GM23248 (cell line): ENCODE measurements at regions not wholly inside any gene's neighbourhood (a gene's known extent, or its start where the extent isn't known, plus 50 kb on each side); places are given as distances from the start of the nearest gene placed in this dataset.

Source experiments
- DNase-seq: peaks from one replicate; pipeline ENCODE4 v3.0.0-alpha.2; 2015
- H2AFZ ChIP-seq: fragments of 200-600 bp; sonication (generic); 2 replicates; pipeline ENCODE4 v1.6.1; 2016; ENCODE audit warnings: antibody characterized with exemption
- H3F3A ChIP-seq: fragments of 200-600 bp; sonication (generic); 2 replicates; pipeline ENCODE4 v1.6.1; 2016; ENCODE audit warnings: mild to moderate bottlenecking, antibody characterized with exemption, mixed run types; ENCODE audit not compliant: insufficient read depth
- H3K27ac ChIP-seq: fragments of 200-600 bp; sonication (generic); 2 replicates; pipeline ENCODE4 v1.5.1; 2016; ENCODE audit warnings: mild to moderate bottlenecking
- H3K27me3 ChIP-seq: fragments of 200-600 bp; sonication (generic); replicated peaks from 2 replicates; pipeline ENCODE4 v1.6.1; 2016; ENCODE audit warnings: mild to moderate bottlenecking; ENCODE audit not compliant: insufficient read depth
- H3K36me3 ChIP-seq: fragments of 200-600 bp; sonication (generic); 2 replicates; pipeline ENCODE4 v1.6.1; 2016; ENCODE audit warnings: low read depth, mild to moderate bottlenecking
- H3K4me1 ChIP-seq: fragments of 200-600 bp; sonication (generic); 2 replicates; pipeline ENCODE4 v1.6.1; 2016; ENCODE audit warnings: mild to moderate bottlenecking; ENCODE audit not compliant: insufficient read depth
- H3K4me2 ChIP-seq: fragments of 200-600 bp; sonication (generic); one replicate; pipeline ENCODE4 v1.6.1; 2016; ENCODE audit warnings: mild to moderate bottlenecking; ENCODE audit not compliant: unreplicated experiment
- H3K4me3 ChIP-seq: fragments of 200-600 bp; sonication (generic); 2 replicates; pipeline ENCODE4 v1.5.1; 2016; ENCODE audit warnings: mild to moderate bottlenecking
- H3K79me2 ChIP-seq: fragments of 200-600 bp; sonication (generic); 2 replicates; pipeline ENCODE4 v1.6.1; 2016; ENCODE audit warnings: mild to moderate bottlenecking; ENCODE audit not compliant: insufficient read depth
- H3K9ac ChIP-seq: fragments of 200-600 bp; sonication (generic); 2 replicates; pipeline ENCODE4 v1.6.1; 2016; ENCODE audit warnings: mild to moderate bottlenecking
- H3K9me2 ChIP-seq: fragments of 200-600 bp; sonication (generic); 2 replicates; pipeline ENCODE4 v1.6.1; 2016; ENCODE audit warnings: mixed run types, mild to moderate bottlenecking, moderate library complexity; ENCODE audit not compliant: insufficient read depth
- H3K9me3 ChIP-seq: fragments of 200-600 bp; sonication (generic); one replicate; pipeline ENCODE4 v1.6.1; 2017; ENCODE audit warnings: low read depth
- H4K20me1 ChIP-seq: fragments of 200-600 bp; sonication (generic); 2 replicates; pipeline ENCODE4 v1.6.0; 2016; ENCODE audit not compliant: insufficient read depth
- EZH2 ChIP-seq: fragments of 200-600 bp; sonication (generic); IDR thresholded peaks from 2 replicates; pipeline ENCODE4 v1.6.1; 2018; ENCODE audit warnings: antibody characterized with exemption, mild to moderate bottlenecking; ENCODE audit not compliant: insufficient read depth, poor library complexity, severe bottlenecking
- EZH2phosphoT487 ChIP-seq: fragments of 200-600 bp; sonication (generic); IDR thresholded peaks from 2 replicates; pipeline ENCODE4 v1.6.1; 2018; ENCODE audit warnings: antibody characterized with exemption, moderate library complexity, mild to moderate bottlenecking, low read depth; ENCODE audit not compliant: insufficient read depth
- WGBS, 2 experiments: methylation state at CpG; one replicate each; pipeline ENCODE4 v1.1.6; 2015 to 2017; ENCODE audit warnings: low lambda C conversion rate in 2 of 2, low coverage in 1 of 2; ENCODE audit errors: missing lambda C conversion rate in 2 of 2; 5-methylcytosine and 5-hydroxymethylcytosine counted together
- in situ Hi-C: fragments of 300-500 bp; cut with MboI; formaldehyde crosslinking; loops from 2 replicates; pipeline ENCODE4 v1.15.0; 2020

DNA sequence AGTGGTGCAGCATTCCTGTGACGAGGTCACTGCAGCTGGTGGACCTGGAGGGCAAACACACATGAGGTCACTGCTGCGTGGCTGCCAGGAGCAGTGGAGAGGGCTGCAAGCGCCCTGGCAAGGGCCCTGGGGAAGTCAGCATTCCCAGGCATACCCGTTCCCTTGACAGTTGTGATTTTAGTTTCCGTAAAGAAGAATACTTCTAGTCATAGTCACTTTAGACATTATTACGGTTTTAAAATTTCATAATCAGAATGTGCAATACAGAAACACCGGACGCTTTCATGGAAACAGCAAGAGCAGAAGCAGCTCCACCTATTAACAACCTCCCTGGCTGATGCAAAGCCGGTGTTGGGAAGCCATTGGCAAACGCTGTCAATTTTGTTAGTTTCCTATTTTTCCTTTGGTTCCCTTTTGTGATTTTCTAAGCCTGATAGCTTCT lies 129.8 kb downstream of the GADD45G start:
- Histone ChIP-seq H3K9ac (no peak overlapping the region), H3K9me2 (no peaks in the 10 kb centered on the region), H4K20me1 (no peaks in the 10 kb centered on the region), H3K36me3 (no peaks in the 10 kb centered on the region), H3K79me2 (no peaks in the 10 kb centered on the region), H3K9me3 (no peaks in the 10 kb centered on the region), H2AFZ (no peak overlapping the region), H3K27ac (no peak overlapping the region), H3K4me2 (no peak overlapping the region), H3F3A (no peaks in the 10 kb centered on the region), H3K4me3 (no peak overlapping the region), H3K4me1 (no peaks in the 10 kb centered on the region), H3K27me3 (no peaks in the 10 kb centered on the region)
- TF ChIP-seq EZH2phosphoT487: no peak
- DNase-seq: no peak
- WGBS, 2 experiments: 34 to 46% methylated on average over 10 of the region's 10 CpGs
- in situ Hi-C loops: no loop called here

DNA sequence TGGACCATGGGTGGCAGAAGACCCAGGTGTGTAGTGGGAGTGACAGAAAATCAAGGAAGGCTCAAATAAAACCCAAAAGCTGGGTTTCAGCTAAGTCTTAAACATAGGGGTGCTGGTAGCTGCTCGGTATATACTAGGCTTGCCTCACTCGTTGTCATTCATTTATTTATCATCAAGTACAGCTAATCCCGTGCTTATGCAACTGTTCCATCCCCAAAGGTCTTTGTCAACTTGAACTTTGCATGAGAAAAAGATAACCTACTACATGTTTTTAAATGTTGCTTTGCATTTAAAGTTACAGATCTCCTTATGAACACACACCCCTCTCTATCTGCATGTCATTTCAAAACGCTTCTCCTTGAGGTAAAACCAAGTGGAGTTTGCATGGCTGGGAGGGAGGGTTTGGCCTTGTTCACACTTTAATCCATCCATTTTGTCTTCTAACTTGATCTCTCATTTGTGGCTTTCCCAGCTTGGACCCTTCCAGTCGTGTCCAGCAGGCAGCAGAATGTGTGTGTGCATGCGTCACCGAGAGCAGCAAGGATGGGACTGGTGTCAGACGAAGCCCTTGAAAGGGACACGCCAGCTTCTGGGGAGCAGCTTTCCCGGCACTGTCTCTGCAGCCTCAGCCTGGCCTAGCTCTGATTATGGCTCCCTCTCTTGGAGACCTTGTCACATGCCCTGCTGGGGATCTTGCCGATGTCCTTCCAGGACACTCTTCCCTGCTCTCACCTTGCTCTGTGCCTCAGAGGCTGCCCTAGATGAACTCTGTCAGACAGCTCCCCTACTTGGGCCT lies 133.5 kb downstream of the GADD45G start:
- no peak overlapping the region for H3K4me2 ChIP-seq
- no peaks in the 10 kb centered on the region for H4K20me1 ChIP-seq
- no peak for DNase-seq
- H3K4me3 ChIP-seq: no peak overlapping the region
- no peak overlapping the region for H3K9ac ChIP-seq
- H3K4me1 ChIP-seq: no peaks in the 10 kb centered on the region
- no peak for TF ChIP-seq EZH2phosphoT487
- TF ChIP-seq EZH2: no peak
- no peak overlapping the region for H3K27ac ChIP-seq
- H2AFZ ChIP-seq: no peak overlapping the region
- no peaks in the 10 kb centered on the region for H3F3A ChIP-seq
- in situ Hi-C loops: no loop called here
- no peaks in the 10 kb centered on the region for H3K9me2 ChIP-seq
- H3K9me3 ChIP-seq: no peaks in the 10 kb centered on the region
- no peaks in the 10 kb centered on the region for H3K79me2 ChIP-seq
- no peaks in the 10 kb centered on the region for H3K27me3 ChIP-seq
- no peaks in the 10 kb centered on the region for H3K36me3 ChIP-seq
- WGBS, 2 experiments: 58 to 59% methylated on average over 11 of the region's 11 CpGs

DNA sequence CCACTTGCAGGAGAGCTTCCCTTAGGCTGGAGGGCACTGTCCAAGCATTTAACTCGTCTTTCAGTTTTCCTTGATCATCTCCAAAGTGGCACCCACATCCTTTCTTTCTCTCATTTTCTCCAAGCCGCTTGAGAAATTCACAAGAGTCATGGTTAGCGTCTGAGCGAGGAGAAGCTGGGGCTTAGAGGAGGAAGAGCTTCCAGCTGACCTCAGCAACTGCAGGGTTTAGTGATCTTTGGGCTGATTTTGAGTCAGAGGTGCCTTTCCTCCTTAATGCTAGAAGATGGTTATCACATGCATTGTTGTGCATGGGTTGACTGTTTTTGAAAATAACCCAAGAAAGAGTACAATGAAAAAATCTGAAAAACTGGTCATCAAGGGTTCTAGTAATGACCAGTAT lies 134.7 kb downstream of the GADD45G start:
- H3K27ac ChIP-seq: no peak overlapping the region
- TF ChIP-seq EZH2phosphoT487: no peak
- TF ChIP-seq EZH2: no peak
- no peaks in the 10 kb centered on the region for H3K9me3 ChIP-seq
- 58 to 61% methylated on average over 4 of the region's 4 CpGs for WGBS, 2 experiments
- no peaks in the 10 kb centered on the region for H3K4me1 ChIP-seq
- DNase-seq: no peak
- no peaks in the 10 kb centered on the region for H3K9me2 ChIP-seq
- H3K4me3 ChIP-seq: no peak overlapping the region
- H3K9ac ChIP-seq: no peak overlapping the region
- no peak overlapping the region for H2AFZ ChIP-seq
- no peaks in the 10 kb centered on the region for H3K27me3 ChIP-seq
- no peaks in the 10 kb centered on the region for H3F3A ChIP-seq
- H3K79me2 ChIP-seq: no peaks in the 10 kb centered on the region
- H4K20me1 ChIP-seq: no peaks in the 10 kb centered on the region
- in situ Hi-C loops: no loop called here
- H3K36me3 ChIP-seq: no peaks in the 10 kb centered on the region
- no peak overlapping the region for H3K4me2 ChIP-seq

DNA sequence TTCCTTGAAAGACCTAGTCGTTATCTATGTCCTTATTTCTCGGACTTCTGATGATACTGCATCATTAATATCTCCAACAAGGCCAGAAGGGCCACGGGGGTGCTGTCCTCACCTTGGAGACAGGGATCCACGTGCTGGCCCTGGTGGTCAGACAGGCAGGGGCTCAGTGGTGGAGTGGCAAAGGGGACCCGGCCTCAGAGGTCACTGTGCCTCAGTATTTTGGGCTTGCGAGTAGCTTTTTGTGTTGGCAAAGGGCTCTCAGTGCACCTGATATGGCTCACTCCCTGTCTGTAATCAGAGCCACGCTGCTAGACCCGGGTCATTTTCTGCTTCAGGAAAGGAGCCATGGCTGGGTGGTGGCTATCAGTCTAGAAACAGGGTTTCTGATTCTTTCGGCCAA lies 135.1 kb downstream of the GADD45G start:
- Histone ChIP-seq H3F3A (no peaks in the 10 kb centered on the region), H3K4me3 (no peak overlapping the region), H3K4me2 (no peak overlapping the region), H4K20me1 (no peaks in the 10 kb centered on the region), H3K36me3 (no peaks in the 10 kb centered on the region), H3K9me2 (no peaks in the 10 kb centered on the region), H3K27ac (no peak overlapping the region), H3K4me1 (no peaks in the 10 kb centered on the region), H3K9me3 (no peaks in the 10 kb centered on the region), H3K9ac (no peak overlapping the region), H3K27me3 (no peaks in the 10 kb centered on the region), H2AFZ (no peak overlapping the region), H3K79me2 (no peaks in the 10 kb centered on the region)
- in situ Hi-C loops: no loop called here
- DNase-seq: no peak
- TF ChIP-seq EZH2phosphoT487: no peak
- TF ChIP-seq EZH2: no peak
- WGBS, 2 experiments: 54 to 56% methylated on average over 9 of the region's 9 CpGs
